HEK293 (cell line): ENCODE measurements at regions not wholly inside any gene's neighbourhood (a gene's known extent, or its start where the extent isn't known, plus 50 kb on each side); places are given as distances from the start of the nearest gene placed in this dataset.

Experiments used
- CTCF ChIA-PET: fragments of 350-600 bp; formaldehyde crosslinking; extraction: SDS; loops from one replicate; lab custom pipeline; 2021; ENCODE audit warnings: antibody characterized with exemption; lab: Yijun Ruan, JAX
- POLR2A ChIA-PET: fragments of 300-600 bp; formaldehyde crosslinking; extraction: SDS; loops from one replicate; lab custom pipeline; 2020; ENCODE audit warnings: antibody characterized with exemption, inconsistent platforms; lab: Yijun Ruan, JAX
- H3K27ac ChIP-seq: fragments of 200-500 bp; sonication (Bioruptor generic); 2 replicates; pipeline ENCODE4 v1.5.1; 2014; ENCODE audit warnings: low read depth, low read length, control low read depth, inconsistent platforms; ENCODE audit errors: extremely low read depth
- H3K36me3 ChIP-seq, 2 experiments: fragments of 200-500 bp in 1 of 2; sonication (Bioruptor generic) in 1 of 2; 1 replicate in 1 of 2; 2 replicates in 1 of 2; pipeline ENCODE4 v1.5.1; 2014 to 2017; ENCODE audit warnings: inconsistent platforms in 2 of 2, low read length in 2 of 2; ENCODE audit not compliant: control insufficient read depth in 2 of 2, insufficient read depth in 1 of 2
- H3K4me1 ChIP-seq: fragments of 200-500 bp; sonication (Bioruptor generic); 2 replicates; pipeline ENCODE4 v1.5.1; 2014; ENCODE audit warnings: mild to moderate bottlenecking, low read length, inconsistent platforms; ENCODE audit not compliant: control insufficient read depth, insufficient read depth
- H3K4me3 ChIP-seq: 2 replicates; pipeline ENCODE4 v1.5.1; 2011; ENCODE audit warnings: low read depth, mild to moderate bottlenecking, control low read depth, low read length, moderate library complexity
- H3K9me3 ChIP-seq: fragments of 200-500 bp; sonication (Bioruptor generic); 2 replicates; pipeline ENCODE4 v1.5.1; 2014; ENCODE audit warnings: low read depth, low read length, inconsistent platforms; ENCODE audit not compliant: control insufficient read depth, insufficient read depth
- MYNN ChIP-seq: fragments of 450-650 bp; formaldehyde crosslinking; IDR thresholded peaks from 2 replicates; pipeline ENCODE4 v1.5.1; 2016; ENCODE audit warnings: missing biosample characterization, missing genetic modification characterization, borderline replicate concordance
- TCF7L2 ChIP-seq: IDR thresholded peaks from 2 replicates; pipeline ENCODE4 v1.6.1; 2011; ENCODE audit warnings: low read depth, mild to moderate bottlenecking, inconsistent platforms, low read length, moderate library complexity, borderline replicate concordance
- YY2 ChIP-seq: fragments of 450-650 bp; formaldehyde crosslinking; IDR thresholded peaks from 2 replicates; pipeline ENCODE4 v1.5.1; 2016; ENCODE audit warnings: missing biosample characterization, missing genetic modification characterization
- ZFP3 ChIP-seq: fragments of 450-650 bp; formaldehyde crosslinking; IDR thresholded peaks from 2 replicates; pipeline ENCODE4 v1.5.1; 2016; ENCODE audit warnings: low read depth, missing biosample characterization, missing genetic modification characterization
- ZIC2 ChIP-seq: fragments of 450-650 bp; formaldehyde crosslinking; IDR thresholded peaks from 2 replicates; pipeline ENCODE4 v1.5.1; 2016; ENCODE audit warnings: missing biosample characterization, missing genetic modification characterization
- ZNF146 ChIP-seq: fragments of 450-650 bp; formaldehyde crosslinking; IDR thresholded peaks from 2 replicates; pipeline ENCODE4 v1.5.1; 2016; ENCODE audit warnings: missing biosample characterization, missing genetic modification characterization
- ZNF184 ChIP-seq: fragments of 450-650 bp; IDR thresholded peaks from 2 replicates; pipeline ENCODE4 v1.5.1; 2018; ENCODE audit warnings: missing biosample characterization, mild to moderate bottlenecking, missing genetic modification characterization
- ZNF19 ChIP-seq: fragments of 450-650 bp; formaldehyde crosslinking; IDR thresholded peaks from 2 replicates; pipeline ENCODE4; 2016; ENCODE audit warnings: missing biosample characterization, missing genetic modification characterization, low read depth
- ZNF311 ChIP-seq: fragments of 450-650 bp; formaldehyde crosslinking; IDR thresholded peaks from 2 replicates; pipeline ENCODE4 v1.5.1; 2017; ENCODE audit warnings: missing biosample characterization, missing genetic modification characterization, borderline replicate concordance
- ZNF391 ChIP-seq: fragments of 450-650 bp; formaldehyde crosslinking; IDR thresholded peaks from 2 replicates; pipeline ENCODE4 v1.5.1; 2016; ENCODE audit warnings: low read depth, missing biosample characterization, missing genetic modification characterization, borderline replicate concordance
- ZNF404 ChIP-seq: fragments of 450-650 bp; formaldehyde crosslinking; IDR thresholded peaks from 2 replicates; pipeline ENCODE4 v1.5.1; 2017; ENCODE audit warnings: missing biosample characterization, missing genetic modification characterization
- ZNF416 ChIP-seq: fragments of 450-650 bp; formaldehyde crosslinking; IDR thresholded peaks from 2 replicates; pipeline ENCODE4 v1.5.1; 2016; ENCODE audit warnings: missing biosample characterization, missing genetic modification characterization
- ZNF433 ChIP-seq: fragments of 450-650 bp; formaldehyde crosslinking; IDR thresholded peaks from 2 replicates; pipeline ENCODE4 v1.5.1; 2016; ENCODE audit warnings: missing biosample characterization, missing genetic modification characterization, low read depth
- ZNF514 ChIP-seq: fragments of 450-650 bp; formaldehyde crosslinking; IDR thresholded peaks from 2 replicates; pipeline ENCODE4 v1.5.1; 2016; ENCODE audit warnings: missing biosample characterization, missing genetic modification characterization
- ZNF549 ChIP-seq: fragments of 450-650 bp; IDR thresholded peaks from 2 replicates; pipeline ENCODE4 v1.5.1; 2018; ENCODE audit warnings: missing biosample characterization, missing genetic modification characterization, mild to moderate bottlenecking, inconsistent platforms, moderate library complexity
- ZNF561 ChIP-seq: fragments of 450-650 bp; IDR thresholded peaks from 2 replicates; pipeline ENCODE4 v1.5.1; 2018; ENCODE audit warnings: missing biosample characterization, missing genetic modification characterization, borderline replicate concordance
- ZNF677 ChIP-seq: fragments of 450-650 bp; IDR thresholded peaks from 2 replicates; pipeline ENCODE4 v1.5.0; 2018; ENCODE audit warnings: missing biosample characterization, mild to moderate bottlenecking, missing genetic modification characterization, moderate library complexity
- ZNF843 ChIP-seq: fragments of 450-650 bp; formaldehyde crosslinking; IDR thresholded peaks from 2 replicates; pipeline ENCODE4 v1.5.1; 2016; ENCODE audit warnings: missing biosample characterization, missing genetic modification characterization
- ZSCAN30 ChIP-seq: fragments of 450-650 bp; IDR thresholded peaks from 2 replicates; pipeline ENCODE4 v1.5.1; 2018; ENCODE audit warnings: missing biosample characterization, mild to moderate bottlenecking, missing genetic modification characterization, moderate library complexity

- no peak overlapping the region for H3K27ac ChIP-seq
- ChIA-PET POLR2A (no interaction called here), CTCF (no interaction called here)
- no peaks in the 10 kb centered on the region for H3K9me3 ChIP-seq
- H3K36me3 ChIP-seq = no peaks in the 10 kb centered on the region
- H3K4me3 ChIP-seq = no peak overlapping the region
- no peaks in the 10 kb centered on the region for H3K4me1 ChIP-seq
- TF ChIP-seq ZNF311 (tag by site-specific recombination) = no peak
- no peak for TF ChIP-seq ZNF677 (tag by site-specific recombination)
- TF ChIP-seq ZNF433 (tag by site-specific recombination) = no peak
- no peak for TF ChIP-seq ZNF514 (tag by site-specific recombination)
Measured at GRCh38 chr3:117160176-117160575, 450.6 kb downstream of the TUSC7 start.

GRCh38 chr3:117161816-117162215 is 452.2 kb downstream of the TUSC7 start:
- CTCF ChIA-PET = no interaction called here
- POLR2A ChIA-PET = no interaction called here
- Histone ChIP-seq H3K4me3 (no peak overlapping the region), H3K27ac (no peak overlapping the region), H3K36me3 (no peaks in the 10 kb centered on the region), H3K4me1 (no peaks in the 10 kb centered on the region), H3K9me3 (no peaks in the 10 kb centered on the region)
- TF ChIP-seq ZNF184 (tag by site-specific recombination) = no peak

- CTCF ChIA-PET = no interaction called here
Measured at GRCh38 chr3:117165176-117165575, 455.6 kb downstream of the TUSC7 start.

GRCh38 chr3:117165601-117166051 is 456.0 kb downstream of the TUSC7 start:
- ChIA-PET CTCF (no interaction called here), POLR2A (no interaction called here)
- no peaks in the 10 kb centered on the region for H3K4me1 ChIP-seq
- TF ChIP-seq ZNF404 (tag by site-specific recombination) (no peak), ZNF549 (tag by site-specific recombination) (no peak), ZNF146 (tag by site-specific recombination) (no peak), ZNF843 (tag by site-specific recombination) (no peak)
- no peaks in the 10 kb centered on the region for H3K9me3 ChIP-seq
- H3K36me3 ChIP-seq = no peaks in the 10 kb centered on the region
- no peak overlapping the region for H3K4me3 ChIP-seq
- H3K27ac ChIP-seq = no peak overlapping the region

More at GRCh38 chr3:117165176-117165575, 455.6 kb downstream of the TUSC7 start:
- H3K27ac ChIP-seq = no peak overlapping the region
- POLR2A ChIA-PET = no interaction called here
- TF ChIP-seq ZSCAN30 (tag by site-specific recombination) (no peak), ZNF561 (no peak), ZFP3 (tag by site-specific recombination) (no peak)
- H3K4me1 ChIP-seq = no peaks in the 10 kb centered on the region
- H3K36me3 ChIP-seq = no peaks in the 10 kb centered on the region
- no peaks in the 10 kb centered on the region for H3K9me3 ChIP-seq
- H3K4me3 ChIP-seq = no peak overlapping the region

GRCh38 chr3:117168896-117169295 is 459.3 kb downstream of the TUSC7 start:
- H3K4me3 ChIP-seq = no peak overlapping the region
- H3K4me1 ChIP-seq = no peaks in the 10 kb centered on the region
- no peak overlapping the region for H3K27ac ChIP-seq
- CTCF ChIA-PET = no interaction called here
- H3K36me3 ChIP-seq = no peaks in the 10 kb centered on the region
- TF ChIP-seq MYNN (tag by site-specific recombination) (no peak), ZNF391 (no peak)
- H3K9me3 ChIP-seq = no peaks in the 10 kb centered on the region
- POLR2A ChIA-PET = no interaction called here

- Histone ChIP-seq H3K9me3 (no peaks in the 10 kb centered on the region), H3K4me3 (no peak overlapping the region), H3K4me1 (no peaks in the 10 kb centered on the region), H3K27ac (no peak overlapping the region), H3K36me3 (no peaks in the 10 kb centered on the region)
- POLR2A ChIA-PET = no interaction called here
- CTCF ChIA-PET = no interaction called here
- no peak for TF ChIP-seq ZNF416 (tag by site-specific recombination)
- no peak for TF ChIP-seq ZNF19 (tag by site-specific recombination)
- no peak for TF ChIP-seq TCF7L2
- no peak for TF ChIP-seq ZIC2 (tag by site-specific recombination)
- TF ChIP-seq YY2 = no peak
Measured at GRCh38 chr3:117170094-117170493, 460.5 kb downstream of the TUSC7 start.
